H9 (cell line): ENCODE measurements at regions not wholly inside any gene's neighbourhood (a gene's known extent, or its start where the extent isn't known, plus 50 kb on each side); places are given as distances from the start of the nearest gene placed in this dataset.

ENCODE experiments used
- DNase-seq: peaks from one replicate; pipeline ENCODE4 v3.0.0-alpha.2; 2017
- H2AFZ ChIP-seq: one replicate; pipeline ENCODE4 v1.6.1; 2013; ENCODE audit warnings: mild to moderate bottlenecking, low read length, control low read depth, moderate library complexity
- H2AK5ac ChIP-seq: 2 replicates; pipeline ENCODE4 v1.6.1; 2013; ENCODE audit warnings: low read length, control low read depth, mixed read lengths; ENCODE audit not compliant: insufficient read length
- H2BK120ac ChIP-seq: one replicate; pipeline ENCODE4 v1.6.1; 2013; ENCODE audit warnings: low read depth, mild to moderate bottlenecking, low read length, control low read depth, inconsistent platforms; ENCODE audit not compliant: poor library complexity, severe bottlenecking
- H2BK12ac ChIP-seq: 2 replicates; pipeline ENCODE4 v1.6.1; 2013; ENCODE audit warnings: low read length, control low read depth, mixed read lengths, low read depth; ENCODE audit not compliant: insufficient read length
- H2BK15ac ChIP-seq: 2 replicates; pipeline ENCODE4 v1.6.1; 2013; ENCODE audit warnings: low read depth, low read length, control low read depth
- H2BK20ac ChIP-seq: one replicate; pipeline ENCODE4 v1.6.1; 2013; ENCODE audit warnings: low read depth, mild to moderate bottlenecking, low read length, control low read depth, inconsistent platforms; ENCODE audit not compliant: poor library complexity, severe bottlenecking
- H2BK5ac ChIP-seq: 2 replicates; pipeline ENCODE4 v1.6.1; 2013; ENCODE audit warnings: low read length, control low read depth, mixed read lengths; ENCODE audit not compliant: insufficient read length
- H3K14ac ChIP-seq: 2 replicates; pipeline ENCODE4 v1.6.1; 2013; ENCODE audit warnings: low read length, control low read depth; ENCODE audit not compliant: insufficient read depth
- H3K18ac ChIP-seq: 2 replicates; pipeline ENCODE4 v1.6.1; 2013; ENCODE audit warnings: low read depth, mild to moderate bottlenecking, mixed read lengths, low read length, control low read depth; ENCODE audit not compliant: insufficient read length
- H3K23ac ChIP-seq: 2 replicates; pipeline ENCODE4 v1.6.1; 2013; ENCODE audit warnings: low read length, control low read depth, mixed read lengths, low read depth; ENCODE audit not compliant: insufficient read length
- H3K23me2 ChIP-seq: 2 replicates; pipeline ENCODE4 v1.6.1; 2013; ENCODE audit warnings: low read depth, mild to moderate bottlenecking, mixed read lengths, low read length, control low read depth; ENCODE audit not compliant: insufficient read length, poor library complexity, severe bottlenecking
- H3K27ac ChIP-seq: 2 replicates; pipeline ENCODE4 v1.5.1; 2013; ENCODE audit warnings: low read length, control low read depth, mixed read lengths, low read depth; ENCODE audit not compliant: insufficient read length
- H3K27me3 ChIP-seq: 2 replicates; pipeline ENCODE4 v1.6.1; 2013; ENCODE audit warnings: low read length, control low read depth, inconsistent platforms; ENCODE audit not compliant: insufficient read depth
- H3K4ac ChIP-seq: 2 replicates; pipeline ENCODE4 v1.6.1; 2013; ENCODE audit warnings: low read depth, mild to moderate bottlenecking, control low read depth, inconsistent platforms, low read length, moderate library complexity
- H3K4me1 ChIP-seq: 2 replicates; pipeline ENCODE4 v1.6.1; 2013; ENCODE audit warnings: low read length, control low read depth, inconsistent platforms; ENCODE audit not compliant: insufficient read depth
- H3K4me2 ChIP-seq: 2 replicates; pipeline ENCODE4 v1.6.1; 2013; ENCODE audit warnings: low read length, control low read depth, mixed read lengths; ENCODE audit not compliant: insufficient read length, insufficient read depth
- H3K56ac ChIP-seq: 2 replicates; pipeline ENCODE4 v1.6.1; 2013; ENCODE audit warnings: low read depth, mild to moderate bottlenecking, mixed read lengths, low read length, control low read depth; ENCODE audit not compliant: insufficient read length
- H3K79me1 ChIP-seq: 2 replicates; pipeline ENCODE4 v1.6.1; 2013; ENCODE audit warnings: low read depth, mild to moderate bottlenecking, moderate library complexity, low read length, control low read depth, inconsistent platforms; ENCODE audit not compliant: insufficient read depth, poor library complexity, severe bottlenecking
- H3K79me2 ChIP-seq: 2 replicates; pipeline ENCODE4 v1.6.1; 2013; ENCODE audit warnings: low read length, control low read depth, inconsistent platforms; ENCODE audit not compliant: insufficient read depth
- H3K9ac ChIP-seq: 2 replicates; pipeline ENCODE4 v1.6.1; 2013; ENCODE audit warnings: low read length, control low read depth, mixed read lengths; ENCODE audit not compliant: insufficient read length; ENCODE audit errors: extremely low read depth
- H3K9me3 ChIP-seq: one replicate; pipeline ENCODE4 v1.6.1; 2013; ENCODE audit warnings: low read depth, low read length, inconsistent platforms; ENCODE audit not compliant: control insufficient read depth
- H3T11ph ChIP-seq: one replicate; pipeline ENCODE4 v1.6.1; 2013; ENCODE audit warnings: mild to moderate bottlenecking, low read length, control low read depth, inconsistent platforms
- H4K20me1 ChIP-seq: one replicate; pipeline ENCODE4 v1.6.1; 2013; ENCODE audit not compliant: control insufficient read depth, insufficient read length, insufficient read depth
- H4K5ac ChIP-seq: 2 replicates; pipeline ENCODE4 v1.6.1; 2013; ENCODE audit warnings: low read depth, mild to moderate bottlenecking, mixed read lengths, low read length, control low read depth; ENCODE audit not compliant: insufficient read length
- H4K8ac ChIP-seq: replicated peaks from 2 replicates; pipeline ENCODE4 v1.6.1; 2013; ENCODE audit warnings: low read length, control low read depth, mixed read lengths, low read depth; ENCODE audit not compliant: insufficient read length
- H4K91ac ChIP-seq: 2 replicates; pipeline ENCODE4 v1.6.1; 2013; ENCODE audit warnings: low read depth, mild to moderate bottlenecking, moderate library complexity, mixed read lengths, low read length, control low read depth; ENCODE audit not compliant: insufficient read length
- H3K27ac Mint-ChIP-seq, 3 experiments: 2 replicates in 2 of 3; 3 replicates in 1 of 3; pipeline ENCODE4 v1.8.0; 2020 to 2021; ENCODE audit warnings: mixed read lengths in 3 of 3, mild to moderate bottlenecking in 1 of 3, moderate library complexity in 1 of 3
- H3K27me3 Mint-ChIP-seq: 2 replicates; pipeline ENCODE4 v1.8.0; 2021; ENCODE audit warnings: low read depth, mild to moderate bottlenecking, moderate library complexity, mixed read lengths
- H3K36me3 Mint-ChIP-seq, 3 experiments: 2 replicates in 2 of 3; 3 replicates in 1 of 3; pipeline ENCODE4 v1.8.0; 2020 to 2021; ENCODE audit warnings: low read depth in 3 of 3, mixed read lengths in 3 of 3; ENCODE audit not compliant: insufficient read depth in 1 of 3
- H3K4me1 Mint-ChIP-seq, 2 experiments: 2 replicates each; pipeline ENCODE4 v1.8.0; 2020; ENCODE audit warnings: mixed read lengths in 2 of 2
- H3K4me3 Mint-ChIP-seq, 2 experiments: 2 replicates in 1 of 2; 3 replicates in 1 of 2; pipeline ENCODE4 v1.8.0; 2020 to 2021; ENCODE audit warnings: mild to moderate bottlenecking in 2 of 2, mixed read lengths in 2 of 2, moderate library complexity in 1 of 2
- H3K9me3 Mint-ChIP-seq, 2 experiments: 2 replicates in 1 of 2; 3 replicates in 1 of 2; pipeline ENCODE4 v1.8.0; 2020; ENCODE audit warnings: mild to moderate bottlenecking in 2 of 2, mixed read lengths in 2 of 2, moderate library complexity in 1 of 2
- WGBS: extraction: QIAGEN DNeasy Blood & Tissue Kit; methylation state at CpG from one replicate; pipeline ENCODE4 v1.1.7; 2013; ENCODE audit warnings: missing lambda C conversion rate, low lambda C conversion rate, mixed read lengths; ENCODE audit not compliant: insufficient read length; ENCODE audit errors: extremely low coverage; 5-methylcytosine and 5-hydroxymethylcytosine counted together
- TF ChIP-seq, protein P1 (sequence below): fragments of 200-600 bp; sonication (generic); conservative IDR thresholded peaks from 3 replicates; pipeline ENCODE4 v1.8.0; 2021; ENCODE audit warnings: antibody characterized with exemption, mild to moderate bottlenecking

DNA sequence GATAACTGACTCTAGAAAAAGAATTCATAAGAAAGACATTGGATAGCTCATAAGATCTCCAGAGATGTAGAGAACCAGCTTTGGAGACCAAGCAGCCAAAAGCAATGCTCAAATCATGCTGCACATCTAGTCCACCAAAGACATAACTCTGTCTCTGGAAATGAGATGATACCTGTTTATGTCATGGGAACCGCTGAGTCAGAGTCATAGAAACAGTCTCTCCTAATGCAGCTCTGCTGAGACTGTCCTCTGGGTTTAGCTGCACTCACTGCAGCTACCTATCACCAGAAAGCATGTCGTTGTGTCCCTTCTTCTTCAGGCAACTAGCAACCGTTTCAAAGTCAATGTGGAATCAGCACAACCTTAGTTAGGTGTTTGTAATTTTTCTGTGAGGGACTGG, 218.5 kb upstream of the ROBO1 start:
- H3K27me3 ChIP-seq, result no peaks in the 10 kb centered on the region
- H2BK15ac ChIP-seq, result no peak overlapping the region
- Mint-ChIP-seq H3K36me3 (no peaks in the 10 kb centered on the region), H3K4me1 (no peaks in the 10 kb centered on the region), H3K27ac (no peak overlapping the region), H3K9me3 (no peaks in the 10 kb centered on the region; a peak in 1 of 5 replicates), H3K27me3 (no peaks in the 10 kb centered on the region), H3K4me3 (no peak overlapping the region)
- DNase-seq, result no peak
- no peak overlapping the region for H3K9ac ChIP-seq
- no peak overlapping the region for H2AK5ac ChIP-seq
- no peaks in the 10 kb centered on the region for H3K4me1 ChIP-seq
- no peak overlapping the region for H4K5ac ChIP-seq
- no peak overlapping the region for H2BK12ac ChIP-seq
- H2BK5ac ChIP-seq, result no peak overlapping the region
- no peaks in the 10 kb centered on the region for H3K9me3 ChIP-seq
- H3K18ac ChIP-seq, result no peak overlapping the region
- no peaks in the 10 kb centered on the region for H3K23me2 ChIP-seq
- no peaks in the 10 kb centered on the region for H3K79me2 ChIP-seq
- no peak overlapping the region for H3K14ac ChIP-seq
- H2AFZ ChIP-seq, result no peak overlapping the region
- H2BK20ac ChIP-seq, result no peak overlapping the region
- H3K4ac ChIP-seq, result no peak overlapping the region
- no CpG with 5 or more reads among the region's 3 CpGs for WGBS
- H3K4me2 ChIP-seq, result no peak overlapping the region
- H4K91ac ChIP-seq, result no peak overlapping the region
- H3T11ph ChIP-seq, result no peak overlapping the region
- H3K23ac ChIP-seq, result no peak overlapping the region
- no peak overlapping the region for H2BK120ac ChIP-seq
- H4K8ac ChIP-seq, result no peak overlapping the region
- no peaks in the 10 kb centered on the region for H3K79me1 ChIP-seq
- no peak overlapping the region for H3K27ac ChIP-seq
- H3K56ac ChIP-seq, result no peak overlapping the region
- H4K20me1 ChIP-seq, result no peaks in the 10 kb centered on the region
- TF ChIP-seq, protein P1, sequence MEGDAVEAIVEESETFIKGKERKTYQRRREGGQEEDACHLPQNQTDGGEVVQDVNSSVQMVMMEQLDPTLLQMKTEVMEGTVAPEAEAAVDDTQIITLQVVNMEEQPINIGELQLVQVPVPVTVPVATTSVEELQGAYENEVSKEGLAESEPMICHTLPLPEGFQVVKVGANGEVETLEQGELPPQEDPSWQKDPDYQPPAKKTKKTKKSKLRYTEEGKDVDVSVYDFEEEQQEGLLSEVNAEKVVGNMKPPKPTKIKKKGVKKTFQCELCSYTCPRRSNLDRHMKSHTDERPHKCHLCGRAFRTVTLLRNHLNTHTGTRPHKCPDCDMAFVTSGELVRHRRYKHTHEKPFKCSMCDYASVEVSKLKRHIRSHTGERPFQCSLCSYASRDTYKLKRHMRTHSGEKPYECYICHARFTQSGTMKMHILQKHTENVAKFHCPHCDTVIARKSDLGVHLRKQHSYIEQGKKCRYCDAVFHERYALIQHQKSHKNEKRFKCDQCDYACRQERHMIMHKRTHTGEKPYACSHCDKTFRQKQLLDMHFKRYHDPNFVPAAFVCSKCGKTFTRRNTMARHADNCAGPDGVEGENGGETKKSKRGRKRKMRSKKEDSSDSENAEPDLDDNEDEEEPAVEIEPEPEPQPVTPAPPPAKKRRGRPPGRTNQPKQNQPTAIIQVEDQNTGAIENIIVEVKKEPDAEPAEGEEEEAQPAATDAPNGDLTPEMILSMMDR, result no peak
